Activated CD4-positive, CD25-positive, alpha-beta regulatory T cell treated with anti-CD3 and anti-CD28 coated beads, Interleukin-2, amount 50 U/mL, for 16 hours (primary cell): ENCODE measurements at regions not wholly inside any gene's neighbourhood (a gene's known extent, or its start where the extent isn't known, plus 50 kb on each side); places are given as distances from the start of the nearest gene placed in this dataset.

Source experiments
- DNase-seq: peaks from one replicate; pipeline ENCODE4 v3.0.0-alpha.2; 2020; ENCODE audit warnings: low read depth, low spot score

DNA sequence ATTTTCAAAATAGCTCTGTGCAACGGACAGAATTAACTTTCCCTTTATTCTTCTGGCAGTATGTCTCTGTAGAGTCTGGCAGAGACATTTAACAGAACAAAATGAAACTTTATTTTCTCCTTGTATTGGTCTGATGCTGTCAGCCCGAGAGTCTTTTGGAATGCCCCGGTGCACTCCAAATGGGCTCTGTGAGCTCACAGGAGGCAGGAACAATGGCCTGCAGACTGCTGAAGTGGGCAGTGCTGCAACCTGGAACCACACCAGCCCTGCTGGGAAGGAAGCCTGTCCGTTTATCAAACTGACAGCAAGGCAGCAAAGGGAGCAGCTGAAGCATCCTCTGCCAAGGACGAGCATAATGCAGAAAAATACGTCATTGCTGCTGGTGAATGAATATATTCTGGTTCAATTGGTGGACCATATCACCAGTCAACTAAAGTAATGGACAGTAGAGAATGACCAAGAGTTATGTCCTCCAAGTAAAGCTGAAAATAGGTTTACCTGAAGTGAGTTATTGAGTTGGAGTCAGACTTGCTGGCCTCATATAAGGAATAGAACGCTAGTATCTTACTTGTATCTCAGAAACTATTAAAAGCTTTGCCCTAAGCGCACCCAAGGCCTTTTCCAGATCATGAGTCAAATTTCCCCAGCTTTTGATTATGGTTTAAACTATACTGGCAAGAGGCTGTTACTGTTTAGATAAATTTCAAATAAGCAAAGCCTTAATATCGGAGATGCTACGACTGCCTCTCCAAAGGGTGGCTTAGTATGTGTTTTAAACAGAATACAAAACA, 207.6 kb upstream of the TANK start:
- DNase-seq: no peak

DNA sequence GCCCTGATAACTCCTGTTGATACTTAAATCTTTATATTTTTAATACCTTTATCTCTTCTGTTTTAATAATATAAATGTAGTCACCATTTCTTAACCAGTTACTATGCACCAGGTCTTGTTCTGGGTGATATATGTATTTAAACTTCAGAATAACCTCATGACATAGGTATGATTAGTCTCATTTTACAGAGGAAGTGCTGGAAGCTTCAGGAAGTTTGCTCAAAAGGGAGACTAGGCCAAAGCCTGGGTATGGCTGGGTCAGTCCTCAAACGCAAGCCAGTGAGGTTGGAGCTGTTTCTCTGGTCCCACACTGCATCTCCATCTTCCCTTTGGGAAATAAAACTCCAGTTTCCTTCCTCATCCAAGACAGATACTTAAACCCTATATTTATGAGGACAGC, 204.7 kb upstream of the TANK start:
- no peak for DNase-seq

DNA sequence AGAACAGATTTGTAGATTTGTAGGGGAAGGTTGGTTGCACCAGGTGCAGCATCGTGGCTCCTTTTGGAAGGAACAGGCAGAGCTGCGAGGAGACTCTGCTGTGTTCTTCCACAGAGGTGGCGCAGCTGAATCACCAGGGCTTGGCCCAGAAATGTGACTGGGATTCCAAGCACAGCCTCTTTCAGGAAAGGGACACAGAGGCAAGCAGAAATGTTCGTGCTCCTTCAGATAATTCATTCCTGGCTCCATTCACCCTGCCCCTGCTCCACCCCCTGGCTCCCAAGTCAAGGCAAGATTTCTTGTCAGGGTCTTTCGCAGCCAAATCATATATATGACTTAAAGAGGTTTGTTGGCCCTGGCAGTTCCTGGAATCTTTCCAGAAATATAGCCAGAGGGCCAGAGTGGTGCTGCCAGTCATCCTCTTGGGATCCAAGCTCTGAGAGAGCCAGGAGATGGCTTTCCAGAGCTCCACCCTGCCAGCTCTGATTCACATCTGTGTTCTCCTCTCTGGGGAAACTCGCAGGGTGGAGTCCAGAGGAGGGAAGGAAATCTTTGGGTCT, 203.9 kb upstream of the TANK start:
- DNase-seq: no peak

DNA sequence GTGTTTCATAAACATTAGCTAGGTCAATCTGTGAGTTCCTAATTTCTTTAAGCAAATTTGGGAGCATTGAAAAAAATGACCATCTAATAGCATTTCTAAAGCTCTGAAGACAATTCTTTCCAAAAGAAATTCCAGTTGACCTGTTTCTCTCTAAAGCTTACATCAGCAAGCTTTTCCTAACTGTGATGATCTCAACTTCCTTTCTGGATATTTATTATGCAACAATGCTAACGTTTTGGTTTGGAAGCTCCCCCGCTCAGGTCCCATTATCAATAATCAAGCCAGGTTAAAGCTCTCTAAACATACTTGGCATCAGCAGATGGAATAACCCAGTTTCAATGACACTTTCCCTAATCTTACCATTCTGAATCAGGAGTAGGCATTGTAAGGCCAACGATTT, 196.3 kb upstream of the TANK start:
- DNase-seq: no peak

DNA sequence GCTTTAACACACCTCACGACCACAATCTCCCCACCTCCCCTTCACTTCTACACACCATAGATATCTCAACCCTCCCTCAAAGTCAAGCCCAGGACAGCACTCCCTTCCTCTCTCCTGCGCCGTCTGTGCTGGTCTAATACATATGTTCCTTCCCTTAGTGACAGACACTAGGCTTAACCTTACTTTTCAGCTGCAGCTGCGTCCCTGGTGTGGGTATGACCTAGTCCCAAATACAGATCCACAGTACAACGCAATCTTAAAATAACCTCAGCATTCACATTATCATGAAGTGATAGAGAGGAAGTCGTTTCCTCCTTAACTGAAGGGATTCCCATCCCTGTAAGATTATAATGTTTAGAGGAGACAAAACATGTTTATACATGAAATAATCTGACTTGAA, 192.7 kb upstream of the TANK start:
- no peak for DNase-seq

DNA sequence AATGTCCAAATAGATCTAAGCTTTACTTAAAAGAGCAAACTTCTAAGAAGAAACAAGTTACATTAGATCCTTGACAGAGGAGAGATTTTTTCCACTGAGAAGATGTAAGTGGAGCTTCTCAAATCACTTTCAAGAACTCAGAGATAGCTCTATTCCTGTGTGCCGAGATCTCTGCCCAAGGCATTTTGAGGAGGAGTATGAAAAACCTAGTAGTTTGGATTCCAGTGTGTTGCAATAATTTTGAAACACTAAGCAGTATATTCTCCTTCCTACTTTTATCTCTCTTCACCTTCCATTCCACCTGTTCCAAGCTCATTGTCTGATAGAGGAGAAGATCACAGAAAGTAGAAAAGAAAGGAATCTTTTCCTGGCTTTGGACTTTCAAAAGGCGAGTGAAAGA, 192.0 kb upstream of the TANK start:
- DNase-seq: no peak

DNA sequence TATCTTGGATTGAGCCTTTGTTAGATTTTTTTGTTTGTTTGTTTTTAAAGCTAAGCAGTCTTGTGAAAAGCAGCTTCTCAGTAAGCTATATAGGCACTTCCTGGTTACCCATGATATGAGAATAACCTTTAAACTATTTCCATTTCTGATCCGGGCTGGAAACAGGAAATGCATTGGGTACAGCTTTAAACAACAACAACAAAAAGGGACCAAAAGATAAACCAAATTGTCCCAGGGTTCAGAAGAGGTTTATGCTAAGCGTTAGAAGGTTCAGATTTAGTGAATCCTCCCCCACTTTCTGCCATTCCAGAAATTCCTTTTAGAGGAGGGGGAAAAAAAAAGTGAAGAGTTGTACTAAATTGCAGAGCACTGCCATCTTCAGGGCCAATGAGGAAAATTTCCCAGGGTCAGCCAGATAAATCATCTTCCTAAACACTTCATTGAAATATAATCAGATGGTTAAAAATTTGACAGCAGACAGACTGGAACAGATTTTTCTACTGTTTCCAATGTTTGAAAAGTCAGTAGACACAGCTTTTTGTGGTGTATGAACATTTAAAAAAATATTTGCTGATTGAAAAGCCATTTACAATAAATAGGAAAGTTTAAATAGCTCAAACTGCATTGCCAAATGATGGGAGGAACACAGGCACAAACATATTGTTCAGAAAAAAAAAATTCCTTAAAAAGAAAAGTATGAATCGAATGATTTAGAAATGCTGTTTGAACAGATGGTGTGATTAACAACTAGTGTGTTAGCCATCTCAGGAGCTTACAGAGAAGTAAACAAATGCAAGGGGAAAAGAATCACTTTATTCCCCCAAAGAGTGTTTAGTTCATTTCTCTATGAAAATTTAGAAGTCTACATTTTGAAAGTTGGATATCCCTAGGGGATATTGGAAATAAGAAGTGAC, 189.9 kb upstream of the TANK start:
- no peak for DNase-seq

DNA sequence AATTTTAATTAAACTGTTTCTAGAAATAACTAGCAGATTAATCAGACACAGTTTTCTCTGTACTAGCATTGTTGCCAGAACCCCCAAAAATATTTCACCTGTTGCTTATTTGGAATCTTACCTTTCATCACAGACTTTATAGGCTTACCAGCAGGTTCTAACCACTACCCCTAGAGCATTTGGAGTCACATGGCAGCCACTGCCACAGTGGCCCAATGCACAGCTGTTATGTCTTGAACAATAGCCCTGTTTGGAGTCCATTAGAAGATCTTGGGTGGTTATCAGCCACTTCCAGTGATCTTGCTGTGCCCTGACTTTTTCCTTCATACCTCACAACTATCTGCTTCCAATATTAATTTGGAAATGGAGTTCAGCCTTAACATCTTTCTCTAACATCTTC, 186.2 kb upstream of the TANK start:
- no peak for DNase-seq

DNA sequence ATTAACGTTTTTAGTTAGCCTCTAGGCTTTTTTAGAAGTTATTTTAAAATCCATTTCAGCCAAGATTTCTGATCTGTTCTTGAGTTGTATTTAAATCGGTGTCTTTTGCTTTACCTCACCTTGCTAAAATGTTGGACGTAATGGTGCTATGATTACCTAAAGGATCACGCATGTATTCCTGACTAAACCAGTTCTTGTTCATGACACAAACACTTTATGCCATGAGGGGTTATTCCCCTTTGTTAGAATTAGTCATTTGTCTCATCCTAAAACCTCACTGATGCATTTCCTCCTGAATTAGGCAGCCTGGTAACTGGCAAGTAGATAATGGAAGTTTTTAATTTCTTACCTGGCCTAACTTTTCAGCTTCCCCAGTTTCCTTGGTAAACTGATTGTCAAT, 185.4 kb upstream of the TANK start:
- DNase-seq: no peak

DNA sequence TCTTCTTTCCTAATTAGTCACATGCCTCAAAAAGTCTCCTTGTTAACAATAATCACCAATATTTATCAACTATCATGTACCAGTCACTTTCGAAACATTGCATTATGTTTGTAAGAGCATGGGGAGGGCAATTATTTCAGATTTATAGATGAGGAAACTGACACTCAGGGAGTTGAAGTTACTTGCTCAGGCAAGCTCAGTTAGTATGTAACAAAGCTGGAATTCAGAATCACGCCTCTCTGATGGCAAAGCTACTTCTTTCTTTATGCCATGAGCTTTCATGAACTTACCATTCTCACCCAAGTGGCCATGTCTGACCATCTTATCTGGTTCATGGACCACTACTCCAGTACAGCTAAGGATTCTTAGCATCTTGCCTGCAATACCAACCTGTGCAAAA, 183.4 kb upstream of the TANK start:
- no peak for DNase-seq

DNA sequence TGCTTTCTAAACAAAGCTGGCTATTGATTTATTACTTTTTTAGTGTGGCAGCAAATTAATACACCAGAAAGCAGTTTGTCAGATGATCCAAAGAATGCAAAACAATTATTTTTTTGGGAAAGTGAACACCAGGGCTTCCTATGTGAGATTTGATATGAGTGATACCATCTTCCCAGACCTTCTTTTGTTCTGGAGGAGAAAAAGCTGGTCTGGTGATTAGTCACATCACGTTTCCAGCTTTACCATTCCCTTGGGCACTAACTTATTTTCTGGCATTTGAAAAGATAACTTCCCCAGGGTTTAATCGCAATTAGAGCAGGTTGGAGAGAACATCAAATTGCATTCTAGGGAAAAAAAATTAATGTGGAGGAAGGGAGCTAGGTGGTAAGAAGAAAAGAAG, 182.9 kb upstream of the TANK start:
- no peak for DNase-seq

DNA sequence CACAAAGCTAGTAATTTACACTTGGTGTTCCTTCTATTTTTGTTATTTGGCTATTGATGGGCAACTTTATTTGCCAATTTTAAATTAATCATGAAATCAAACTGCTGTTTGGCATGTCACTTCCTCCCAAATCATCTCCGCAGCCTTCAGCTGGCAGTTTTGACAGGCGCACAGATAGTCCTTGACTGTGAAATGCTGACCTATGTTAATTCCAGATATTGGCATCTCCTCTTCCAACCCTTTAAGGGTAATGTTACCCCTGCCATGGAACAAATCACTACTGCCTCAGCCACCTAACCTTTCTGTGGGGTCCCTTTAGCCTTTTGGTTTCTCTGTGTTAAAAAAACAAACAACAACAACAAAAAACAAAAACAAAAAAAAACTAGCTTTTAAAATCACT, 182.4 kb upstream of the TANK start:
- DNase-seq: no peak

DNA sequence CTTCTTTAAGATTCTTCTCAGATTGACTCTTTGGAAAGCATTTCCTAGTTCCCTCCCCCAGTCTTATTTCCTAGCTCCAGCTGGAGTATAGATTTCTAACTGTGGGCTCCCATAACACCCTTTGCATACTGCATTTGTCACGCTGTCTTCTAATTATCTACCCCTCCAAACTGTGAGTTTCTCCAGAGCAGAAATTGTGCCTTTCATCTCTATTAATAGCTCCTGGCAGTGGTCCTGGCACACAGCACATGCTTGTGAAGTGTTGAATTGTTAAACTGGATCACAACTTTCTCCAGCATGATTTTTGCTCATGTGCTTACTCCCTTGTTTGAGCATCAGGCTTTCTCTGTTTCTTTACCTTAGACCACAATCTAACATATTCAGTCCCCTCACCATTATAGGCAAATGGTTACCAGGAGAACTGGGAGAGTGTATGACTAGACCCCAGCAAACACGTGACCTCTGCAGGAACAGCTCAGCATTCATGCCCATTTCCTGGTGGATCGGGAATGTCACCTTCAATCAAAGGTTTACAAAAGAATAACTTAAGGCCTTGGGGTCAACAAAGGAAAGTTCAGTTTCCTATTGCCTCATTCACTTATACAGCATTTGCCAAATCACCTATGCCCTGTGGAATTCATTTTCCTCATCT, 175.7 kb upstream of the TANK start:
- no peak for DNase-seq

DNA sequence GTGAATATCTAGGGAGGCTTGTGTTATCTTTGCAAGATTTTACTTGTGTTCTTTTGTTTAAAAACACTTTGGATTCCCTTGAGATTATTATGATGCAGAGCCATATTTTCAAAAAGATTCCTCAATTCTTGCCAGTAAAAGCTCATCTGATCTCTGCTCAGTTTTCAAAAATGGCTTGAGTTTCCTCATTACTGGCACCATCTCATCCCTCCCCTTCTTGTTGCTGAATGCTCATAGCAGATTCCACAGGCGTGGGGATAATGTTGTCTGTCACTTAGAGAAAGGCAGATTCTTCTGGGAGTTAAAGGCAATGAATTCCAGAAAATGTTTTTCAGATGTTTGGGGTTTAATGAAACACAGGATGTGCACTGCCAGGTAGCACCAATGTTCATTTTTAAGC, 170.4 kb upstream of the TANK start:
- no peak for DNase-seq

DNA sequence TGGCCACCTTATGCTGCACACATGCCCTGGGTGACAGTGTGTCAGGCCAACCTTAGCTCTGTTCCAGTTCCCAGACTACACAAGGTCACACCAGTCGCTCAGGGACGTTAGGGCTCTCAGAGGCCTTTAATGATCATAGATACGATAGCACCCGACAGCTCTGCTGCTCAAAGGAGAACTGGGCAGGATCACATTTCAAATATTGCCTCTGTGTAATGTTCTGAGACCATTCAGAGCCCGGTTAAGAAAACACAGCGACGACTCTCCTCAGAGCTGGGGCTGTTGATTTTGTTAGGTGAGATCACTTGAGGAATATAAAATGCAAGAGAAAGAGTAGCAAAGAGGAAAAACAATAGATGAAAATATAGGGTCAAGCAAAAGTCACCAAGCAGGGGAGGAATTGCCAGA, 166.6 kb upstream of the TANK start:
- DNase-seq: no peak

DNA sequence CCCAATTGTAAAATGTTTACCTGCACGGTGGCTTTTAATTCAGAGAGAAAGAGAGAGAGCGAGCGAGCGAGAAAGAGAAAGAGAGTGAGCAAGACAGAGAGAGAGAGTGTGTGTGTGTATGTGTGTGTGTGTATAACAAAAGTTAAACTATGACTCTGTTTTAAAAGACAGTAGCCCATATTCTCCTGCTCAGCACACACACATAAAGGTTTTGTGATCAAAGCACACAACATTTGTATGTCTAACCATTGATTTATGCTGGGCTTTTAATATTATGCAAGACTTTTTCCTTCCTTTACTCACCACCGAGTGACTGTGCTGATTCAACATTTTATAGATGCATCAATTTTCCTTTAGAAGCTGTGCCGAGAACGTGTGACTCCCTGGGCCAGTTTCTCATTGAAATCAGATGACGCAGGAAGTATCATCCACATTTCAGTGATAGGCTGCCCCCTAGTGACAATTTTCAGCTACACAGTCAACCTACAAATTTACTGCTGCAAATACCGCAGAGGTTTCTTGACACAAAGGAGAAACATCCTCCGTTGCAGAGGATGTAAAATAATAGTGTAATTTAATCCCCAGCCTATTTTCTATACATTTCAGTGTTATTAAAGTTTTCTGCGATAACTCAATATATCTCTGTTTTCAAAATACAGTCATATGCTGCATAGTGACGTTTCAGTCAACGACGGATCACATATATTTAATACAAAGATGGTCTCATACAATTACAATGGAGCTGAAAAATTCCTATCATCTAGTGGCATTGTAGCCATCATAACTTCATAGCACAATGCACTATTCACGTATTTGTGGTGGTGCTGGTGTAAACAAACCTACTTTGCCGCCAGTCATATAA, 165.9 kb upstream of the TANK start:
- peak; percentile 62 for DNase-seq

DNA sequence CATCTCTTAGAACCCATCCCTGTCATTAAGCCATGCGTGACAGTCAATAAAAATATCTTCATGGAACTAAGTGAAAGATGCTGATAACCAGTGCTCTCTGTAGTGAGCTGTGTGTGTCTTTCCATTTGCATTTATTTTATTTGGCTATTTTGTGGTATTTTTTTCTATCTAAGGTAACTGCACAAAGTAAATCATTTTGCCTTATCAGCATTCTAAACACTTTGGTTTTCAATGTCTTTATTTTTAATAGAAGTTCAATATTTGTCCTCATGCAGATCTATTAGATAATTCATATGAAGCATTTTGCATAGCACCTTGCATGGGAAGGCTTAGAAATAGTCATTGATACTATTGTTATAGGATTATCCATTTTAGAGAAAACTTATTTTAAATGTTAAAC, 163.6 kb upstream of the TANK start:
- no peak for DNase-seq

DNA sequence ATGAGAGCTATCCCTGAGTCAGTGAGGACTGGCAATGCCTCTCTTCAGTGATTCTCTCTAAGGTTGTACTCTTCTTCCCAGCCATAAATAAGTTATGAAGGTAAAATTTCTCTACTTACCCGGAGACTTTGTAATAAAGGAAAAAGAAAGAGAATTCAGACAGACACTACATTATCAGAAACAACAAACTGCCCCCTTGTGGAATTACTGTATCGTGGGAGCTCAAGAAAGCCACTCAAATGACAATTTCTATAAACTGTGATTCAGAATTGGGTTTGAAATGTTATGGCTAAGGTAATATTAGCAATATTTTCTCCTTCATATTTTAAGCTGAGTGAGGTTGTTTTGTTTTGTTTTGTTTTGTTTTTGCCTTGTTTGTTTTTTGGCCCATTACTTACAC, 155.8 kb upstream of the TANK start:
- no peak for DNase-seq

DNA sequence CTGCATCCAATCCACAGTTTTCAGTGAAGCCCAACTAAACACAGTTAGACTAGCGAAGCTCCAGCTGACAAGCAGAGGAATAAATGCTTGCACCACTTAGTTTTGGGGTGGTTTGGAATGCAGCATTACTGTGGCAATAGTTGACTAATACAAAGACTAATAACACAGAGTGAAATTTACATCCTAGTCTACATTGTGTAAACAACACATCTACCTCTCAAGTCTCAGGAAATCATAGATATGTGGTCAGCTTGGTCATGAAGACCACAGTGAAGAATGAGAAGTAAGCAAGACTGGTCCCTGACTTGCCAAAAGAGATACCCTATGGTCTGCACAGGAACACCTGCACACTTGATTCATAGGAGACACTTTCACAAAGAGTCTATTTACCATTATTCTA, 155.1 kb upstream of the TANK start:
- DNase-seq: no peak

DNA sequence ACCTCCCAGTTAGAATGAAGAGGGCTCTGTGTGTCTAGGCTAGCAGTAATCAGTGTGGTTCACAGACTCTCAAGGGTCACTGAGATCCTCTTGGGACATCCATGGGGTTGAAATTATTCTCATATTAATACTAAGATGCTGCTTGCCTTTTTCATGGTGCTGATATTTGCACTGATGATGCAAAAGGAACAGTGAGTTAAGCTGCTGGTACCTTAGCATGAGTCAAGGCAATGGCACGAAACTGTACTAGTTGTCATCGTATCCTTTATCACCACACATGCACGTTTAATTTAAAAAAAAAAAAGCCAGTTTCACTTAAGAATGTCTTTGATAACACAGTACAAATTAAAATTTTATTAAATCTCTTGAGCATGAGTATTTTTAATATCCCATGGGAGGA, 151.9 kb upstream of the TANK start:
- no peak for DNase-seq

DNA sequence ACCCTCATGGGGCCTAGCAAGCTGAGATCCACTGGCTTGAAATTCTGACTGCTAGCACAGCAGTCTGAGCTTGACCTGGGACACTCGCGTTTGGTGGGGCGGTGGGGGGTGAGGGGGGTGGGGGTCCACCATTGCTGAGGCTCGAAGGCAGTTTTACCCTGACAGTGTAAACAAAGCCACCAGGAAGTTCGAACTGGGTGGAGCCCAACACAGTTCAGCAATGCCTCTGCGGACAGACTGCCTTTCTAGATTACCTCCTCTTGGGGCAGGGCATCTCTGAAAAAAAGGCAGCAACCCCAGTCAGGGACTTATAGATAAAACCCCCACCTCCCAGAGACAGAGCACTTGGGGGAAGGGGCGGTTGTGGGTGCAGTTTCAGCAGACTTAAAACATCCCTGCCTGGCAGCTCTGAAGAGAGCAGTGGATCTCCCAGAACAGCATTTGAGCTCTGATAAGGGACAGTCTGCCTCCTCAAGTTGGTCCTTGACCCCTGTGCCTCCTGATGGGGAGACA, 149.7 kb upstream of the TANK start:
- no peak for DNase-seq
